Endothelial cell of umbilical vein (primary cell): ENCODE measurements at regions not wholly inside any gene's neighbourhood (a gene's known extent, or its start where the extent isn't known, plus 50 kb on each side); places are given as distances from the start of the nearest gene placed in this dataset.

Experiments
- BruUV-seq: library from RNA; stranded (reverse); fragments of 400-500 nt; replicated peaks from 2 replicates; lab custom pipeline; 2021; lab: Mats Ljungman, UMichigan
- CTCF ChIA-PET: fragments of 300-600, 350-600 bp; sonication (Branson Sonifier 250); formaldehyde crosslinking; loops from one replicate; lab custom pipeline; 2021; ENCODE audit warnings: antibody characterized with exemption, inconsistent platforms; lab: Charles Lee
- POLR2A ChIA-PET: fragments of 300-600, 350-600 bp; sonication (Branson Sonifier 250); formaldehyde crosslinking; loops from one replicate; lab custom pipeline; 2021; ENCODE audit warnings: antibody characterized with exemption, inconsistent platforms; lab: Charles Lee
- DNase-seq: peaks from one replicate; pipeline ENCODE4 v3.0.0-alpha.2; 2011; ENCODE audit warnings: low read depth, low spot score
- FAIRE-seq: peaks from 2 replicates; lab custom pipeline; 2011; peaks lifted over from hg19 to GRCh38; lab: Jason Lieb, UNC
- H2AFZ ChIP-seq: 2 replicates; pipeline ENCODE4 v1.6.0; 2012; ENCODE audit warnings: low read depth, low read length, control low read depth, inconsistent platforms
- H3K27ac ChIP-seq: 2 replicates; pipeline ENCODE4 v1.5.1; 2011; ENCODE audit warnings: low read depth, mild to moderate bottlenecking, control low read depth, low read length, moderate library complexity; ENCODE audit not compliant: insufficient read depth
- H3K27me3 ChIP-seq, 2 experiments: 2 replicates each; pipeline versions ENCODE4 v1.6.0 to v1.6.1; 2011; ENCODE audit warnings: low read length in 2 of 2, mixed read lengths in 1 of 2; ENCODE audit not compliant: control insufficient read depth in 2 of 2, insufficient read depth in 2 of 2
- H3K36me3 ChIP-seq, 2 experiments: 2 replicates in 1 of 2; 3 replicates in 1 of 2; pipeline ENCODE4 v1.5.1; 2011; ENCODE audit warnings: low read length in 2 of 2, mild to moderate bottlenecking in 1 of 2, moderate library complexity in 1 of 2; ENCODE audit not compliant: control insufficient read depth in 2 of 2, insufficient read depth in 2 of 2; ENCODE audit errors: extremely low read depth in 1 of 2
- H3K4me1 ChIP-seq: 3 replicates; pipeline ENCODE4 v1.5.1; 2011; ENCODE audit warnings: mild to moderate bottlenecking, low read length; ENCODE audit not compliant: control insufficient read depth, insufficient read depth; ENCODE audit errors: extremely low read depth
- H3K4me2 ChIP-seq: 2 replicates; pipeline ENCODE4 v1.6.1; 2011; ENCODE audit warnings: low read length, control low read depth, mixed read lengths; ENCODE audit not compliant: insufficient read depth
- H3K4me3 ChIP-seq, 3 experiments: fragments of 200-600 bp in 1 of 3; sonication (generic), shearing (Covaris generic) in 1 of 3; replicated peaks in 1 of 3; 2 replicates each; pipeline ENCODE4 v1.5.1; 2011 to 2016; ENCODE audit warnings: control low read depth in 3 of 3, low read length in 3 of 3, mild to moderate bottlenecking in 2 of 3, inconsistent platforms in 1 of 3, low read depth in 1 of 3, moderate library complexity in 1 of 3; ENCODE audit not compliant: insufficient read depth in 1 of 3
- H3K79me2 ChIP-seq: 2 replicates; pipeline ENCODE4 v1.6.0; 2012; ENCODE audit warnings: low read length, inconsistent platforms; ENCODE audit not compliant: control insufficient read depth, insufficient read depth
- H3K9ac ChIP-seq: replicated peaks from 2 replicates; pipeline ENCODE3; 2011; ENCODE audit warnings: low read length, control low read depth; ENCODE audit not compliant: insufficient read depth; ENCODE audit errors: extremely low read depth
- H3K9me1 ChIP-seq: replicated peaks from 3 replicates; pipeline ENCODE4 v1.6.0; 2011; ENCODE audit warnings: mild to moderate bottlenecking, low read length; ENCODE audit not compliant: control insufficient read depth, insufficient read depth; ENCODE audit errors: extremely low read depth
- H3K9me3 ChIP-seq: replicated peaks from 2 replicates; pipeline ENCODE4 v1.5.1; 2012; ENCODE audit warnings: low read length, inconsistent platforms; ENCODE audit not compliant: control insufficient read depth, insufficient read depth
- H4K20me1 ChIP-seq: replicated peaks from 2 replicates; pipeline ENCODE3; 2011; ENCODE audit warnings: mild to moderate bottlenecking, low read length; ENCODE audit not compliant: control insufficient read depth, insufficient read depth; ENCODE audit errors: extremely low read depth
- CTCF ChIP-seq, 2 donors: IDR thresholded peaks; 1 replicate in 1 of 2; 2 replicates in 1 of 2; pipeline ENCODE4 v1.5.1; 2011; ENCODE audit warnings: low read length in 2 of 2, mild to moderate bottlenecking in 2 of 2, moderate library complexity in 2 of 2, control low read depth in 1 of 2, inconsistent platforms in 1 of 2, low read depth in 1 of 2; ENCODE audit not compliant: insufficient read depth in 1 of 2; ENCODE audit errors: extremely low read depth in 1 of 2
- EZH2 ChIP-seq: IDR thresholded peaks from 2 replicates; pipeline ENCODE4 v1.6.1; 2012; ENCODE audit warnings: borderline replicate concordance, low read depth, mild to moderate bottlenecking, moderate library complexity, low read length, inconsistent platforms; ENCODE audit not compliant: severe bottlenecking
- FOS ChIP-seq: IDR thresholded peaks from 2 replicates; pipeline ENCODE4 v1.6.1; 2011; ENCODE audit warnings: mild to moderate bottlenecking, low read length, moderate library complexity, borderline replicate concordance; ENCODE audit not compliant: insufficient read depth
- GATA2 ChIP-seq: IDR thresholded peaks from 2 replicates; pipeline ENCODE4 v1.7.0; 2011; ENCODE audit warnings: low read depth, mild to moderate bottlenecking, moderate library complexity, mixed read lengths, low read length; ENCODE audit not compliant: insufficient read length, insufficient read depth
- JUN ChIP-seq: IDR thresholded peaks from 2 replicates; pipeline ENCODE4 v1.6.1; 2011; ENCODE audit warnings: borderline replicate concordance, low read depth; ENCODE audit not compliant: insufficient read length, insufficient read depth
- MAX ChIP-seq: IDR thresholded peaks from 2 replicates; pipeline ENCODE4 v1.6.1; 2011; ENCODE audit not compliant: insufficient read depth, insufficient read length
- MYC ChIP-seq: IDR thresholded peaks from one replicate; pipeline ENCODE4 v1.6.1; 2011; ENCODE audit warnings: mild to moderate bottlenecking, low read depth, low read length
- POLR2A ChIP-seq: IDR thresholded peaks from 2 replicates; pipeline ENCODE4 v1.6.1; 2012; ENCODE audit warnings: low read depth, mild to moderate bottlenecking, control low read depth, low read length
- POLR2AphosphoS5 ChIP-seq: IDR thresholded peaks from 2 replicates; pipeline ENCODE4 v1.6.1; 2012; ENCODE audit warnings: low read depth, mild to moderate bottlenecking, control low read depth, low read length, moderate library complexity; ENCODE audit not compliant: insufficient read depth
- dilution Hi-C: fragments of 300-500 bp; cut with MboI; formaldehyde crosslinking; loops from one replicate; pipeline ENCODE4 v1.15.0; 2019; ENCODE audit warnings: low sequenced_read_pairs; ENCODE audit not compliant: extremely low pct_ligation_motif_present
- intact Hi-C: fragments of 100-400 bp; cut with micrococcal nuclease; formaldehyde crosslinking; loops from one replicate; pipeline ENCODE4 v1.10.0; 2022

- Histone ChIP-seq H2AFZ (no peak overlapping the region), H3K4me1 (no peaks in the 10 kb centered on the region), H3K27ac (no peak overlapping the region), H3K9me3 (no peaks in the 10 kb centered on the region), H3K79me2 (no peaks in the 10 kb centered on the region), H3K4me2 (no peak overlapping the region), H3K27me3 (peaks cover 0 to 2% of the 10 kb centered on the region in 2 experiments), H3K36me3 (no peaks in the 10 kb centered on the region), H4K20me1 (no peaks in the 10 kb centered on the region), H3K4me3 (no peak overlapping the region), H3K9ac (no peak overlapping the region), H3K9me1 (no peaks in the 10 kb centered on the region)
- TF ChIP-seq MYC (no peak), EZH2 (no peak), POLR2AphosphoS5 (no peak), JUN (no peak), MAX (no peak), POLR2A (no peak), CTCF (IDR thresholded peaks at IDR 0.05; ENCODE audit: extremely low read depth in 1 of 2, insufficient read depth in 1 of 2, low read depth in 1 of 2, low read length in 2 of 2) (no peak), FOS (no peak), GATA2 (no peak)
- no peak for FAIRE-seq
- no peak for DNase-seq
- CTCF ChIA-PET = no interaction called here
- POLR2A ChIA-PET = no interaction called here
- intact Hi-C loops = no loop called here
- no TSS peak for BruUV-seq
- dilution Hi-C loops = no loop called here
These were observed 130.3 kb upstream of the PLXNA2 start for GRCh38 chr1:208374391-208374941.
